ENCODE measurements at regions not wholly inside any gene's neighbourhood (a gene's known extent, or its start where the extent isn't known, plus 50 kb on each side); places are given as distances from the start of the nearest gene placed in this dataset.

- no peaks in the 10 kb centered on the region for H3K36me3 Mint-ChIP-seq (ENCODE audit: low read depth)
- no peak for DNase-seq
Observed at GRCh38 chr18:41734917-41735316, 220.1 kb upstream of the PIK3C3 start.

GRCh38 chr18:41732356-41732755 lies 222.7 kb upstream of the PIK3C3 start:
- no peaks in the 10 kb centered on the region for H3K36me3 ChIP-seq (ENCODE audit: control insufficient read depth, insufficient read depth, low read length)
- Mint-ChIP-seq H3K4me3 (no peak overlapping the region), H3K27ac (no peak overlapping the region), H3K9me3 (no peaks in the 10 kb centered on the region), H3K36me3 (ENCODE audit: low read depth) (no peaks in the 10 kb centered on the region), H3K4me1 (no peaks in the 10 kb centered on the region), H3K27me3 (ENCODE audit: insufficient read depth) (no peaks in the 10 kb centered on the region)
- H3K4me3 ChIP-seq (ENCODE audit: low read length), result no peak overlapping the region
- H3K9ac ChIP-seq (ENCODE audit: extremely low read depth, low read length, poor library complexity, severe bottlenecking), result no peak overlapping the region
- TF ChIP-seq CTCF (conservative IDR thresholded peaks at IDR 0.05), result no peak
- no peaks in the 10 kb centered on the region for H3K4me1 ChIP-seq (ENCODE audit: control insufficient read depth, insufficient read depth, low read length)
- H3K27me3 ChIP-seq (ENCODE audit: control insufficient read depth, insufficient read depth, low read length, poor library complexity, severe bottlenecking), result no peaks in the 10 kb centered on the region
- DNase-seq, result no peak
- H3K27ac ChIP-seq (ENCODE audit: low read depth, low read length), result no peak overlapping the region
- H3K9me3 ChIP-seq (ENCODE audit: control insufficient read depth, low read length), result no peaks in the 10 kb centered on the region
- 70 to 89% methylated on average over 1 to 2 of the region's 2 CpGs for WGBS, 2 experiments (ENCODE audit: insufficient coverage in 1 of 2, insufficient read length in 1 of 2)

More at GRCh38 chr18:41734917-41735316, 220.1 kb upstream of the PIK3C3 start:
- no peaks in the 10 kb centered on the region for H3K4me1 ChIP-seq (ENCODE audit: control insufficient read depth, insufficient read depth, low read length)
- Mint-ChIP-seq H3K4me3 (no peak overlapping the region), H3K9me3 (no peaks in the 10 kb centered on the region), H3K27me3 (ENCODE audit: insufficient read depth) (no peaks in the 10 kb centered on the region), H3K4me1 (no peaks in the 10 kb centered on the region), H3K27ac (no peak overlapping the region)
- H3K36me3 ChIP-seq (ENCODE audit: control insufficient read depth, insufficient read depth, low read length), result no peaks in the 10 kb centered on the region
- H3K27me3 ChIP-seq (ENCODE audit: control insufficient read depth, insufficient read depth, low read length, poor library complexity, severe bottlenecking), result no peaks in the 10 kb centered on the region
- H3K4me3 ChIP-seq (ENCODE audit: low read length), result no peak overlapping the region
- H3K9ac ChIP-seq (ENCODE audit: extremely low read depth, low read length, poor library complexity, severe bottlenecking), result no peak overlapping the region
- no peak for TF ChIP-seq CTCF (conservative IDR thresholded peaks at IDR 0.05)
- H3K27ac ChIP-seq (ENCODE audit: low read depth, low read length), result no peak overlapping the region
- no peaks in the 10 kb centered on the region for H3K9me3 ChIP-seq (ENCODE audit: control insufficient read depth, low read length)
- WGBS, 2 experiments (ENCODE audit: insufficient coverage in 1 of 2, insufficient read length in 1 of 2), result 80% methylated on average over 1 of the region's 1 CpG; no CpG with 5 or more reads in 1 of the 2 experiments

GRCh38 chr18:41731884-41732283 lies 223.2 kb upstream of the PIK3C3 start:
- H3K9me3 Mint-ChIP-seq, result no peaks in the 10 kb centered on the region

More at GRCh38 chr18:41731884-41732283, 223.2 kb upstream of the PIK3C3 start:
- H3K4me1 ChIP-seq (ENCODE audit: control insufficient read depth, insufficient read depth, low read length), result no peaks in the 10 kb centered on the region
- Mint-ChIP-seq H3K36me3 (ENCODE audit: low read depth) (no peaks in the 10 kb centered on the region), H3K27ac (no peak overlapping the region), H3K4me1 (no peaks in the 10 kb centered on the region), H3K4me3 (no peak overlapping the region), H3K27me3 (ENCODE audit: insufficient read depth) (no peaks in the 10 kb centered on the region)
- no CpG with 5 or more reads among the region's 1 CpG for WGBS, 2 experiments (ENCODE audit: insufficient coverage in 1 of 2, insufficient read length in 1 of 2)
- no peak for TF ChIP-seq CTCF (conservative IDR thresholded peaks at IDR 0.05)
- no peaks in the 10 kb centered on the region for H3K27me3 ChIP-seq (ENCODE audit: control insufficient read depth, insufficient read depth, low read length, poor library complexity, severe bottlenecking)
- no peaks in the 10 kb centered on the region for H3K36me3 ChIP-seq (ENCODE audit: control insufficient read depth, insufficient read depth, low read length)
- no peak overlapping the region for H3K9ac ChIP-seq (ENCODE audit: extremely low read depth, low read length, poor library complexity, severe bottlenecking)
- no peak overlapping the region for H3K27ac ChIP-seq (ENCODE audit: low read depth, low read length)
- no peaks in the 10 kb centered on the region for H3K9me3 ChIP-seq (ENCODE audit: control insufficient read depth, low read length)
- no peak for DNase-seq
- no peak overlapping the region for H3K4me3 ChIP-seq (ENCODE audit: low read length)

Data from endodermal cell (in vitro differentiated cells).